ENCODE measurements at regions not wholly inside any gene's neighbourhood (a gene's known extent, or its start where the extent isn't known, plus 50 kb on each side); places are given as distances from the start of the nearest gene placed in this dataset.

GRCh38 chr6:6785163-6785521 lies 196.6 kb downstream of the LY86 start:
- Histone ChIP-seq H3K4me3 (no peak overlapping the region), H3K27me3 (no peaks in the 10 kb centered on the region), H3K36me3 (no peaks in the 10 kb centered on the region), H3K4me1 (peaks cover 5 to 15% (median 8%) of the 10 kb centered on the region in 3 donors), H3K9me3 (no peaks in the 10 kb centered on the region), H3K27ac (peak overlapping the region in 2 of 4 donors; percentile 6 to 58)
- FAIRE-seq (no peak), ATAC-seq (peak; percentile 85 to 95 (median 92)), DNase-seq (peak in 4 of 6 donors; percentile 55 to 72 (median 67))
- TF ChIP-seq CTCF (IDR thresholded peaks at IDR 0.05): no peak
- WGBS, 2 donors: 24 to 37% methylated on average over 5 of the region's 5 CpGs
- intact Hi-C loops (cut with DNase I): no loop called here

GRCh38 chr6:6788394-6789032 lies 200.0 kb downstream of the LY86 start:
- ATAC-seq: peak; percentile 56 to 81 (median 76)
- H3K27ac ChIP-seq: no peak overlapping the region
- peaks cover 5 to 12% (median 8%) of the 10 kb centered on the region in 3 donors for H3K4me1 ChIP-seq
- peak in 1 of 6 donors; percentile 47 for DNase-seq
- no peaks in the 10 kb centered on the region for H3K9me3 ChIP-seq
- H3K27me3 ChIP-seq: no peaks in the 10 kb centered on the region
- 57 to 64% methylated on average over 4 of the region's 4 CpGs for WGBS, 2 donors
- FAIRE-seq: no peak
- TF ChIP-seq CTCF (IDR thresholded peaks at IDR 0.05): peak in 3 of 4 donors; percentile 5 to 45 (median 30)
- intact Hi-C loops (cut with DNase I): no loop called here
- no peak overlapping the region for H3K4me3 ChIP-seq
- no peaks in the 10 kb centered on the region for H3K36me3 ChIP-seq

- peaks cover 0 to 3% (median 0%) of the 10 kb centered on the region in 3 donors for H3K4me1 ChIP-seq
- no peak overlapping the region for H3K4me3 ChIP-seq
- no peak for TF ChIP-seq CTCF (IDR thresholded peaks at IDR 0.05)
- H3K9me3 ChIP-seq: no peaks in the 10 kb centered on the region
- H3K27ac ChIP-seq: no peak overlapping the region
- WGBS, 2 donors: 89 to 95% methylated on average over 5 of the region's 5 CpGs
- FAIRE-seq (no peak), ATAC-seq (no peak), DNase-seq (no peak)
- H3K27me3 ChIP-seq: no peaks in the 10 kb centered on the region
- intact Hi-C loops (cut with DNase I): no loop called here
- H3K36me3 ChIP-seq: no peaks in the 10 kb centered on the region
Observed at GRCh38 chr6:6790393-6790792, 201.9 kb downstream of the LY86 start.

- no peaks in the 10 kb centered on the region for H3K27me3 ChIP-seq
- FAIRE-seq (no peak), ATAC-seq (no peak), DNase-seq (no peak)
- intact Hi-C loops (cut with DNase I): no loop called here
- no peak overlapping the region for H3K4me3 ChIP-seq
- no peaks in the 10 kb centered on the region for H3K9me3 ChIP-seq
- no peaks in the 10 kb centered on the region for H3K36me3 ChIP-seq
- TF ChIP-seq CTCF (IDR thresholded peaks at IDR 0.05): no peak
- H3K4me1 ChIP-seq: no peaks in the 10 kb centered on the region
- H3K27ac ChIP-seq: no peak overlapping the region
- WGBS, 2 donors: 85 to 88% methylated on average over 3 of the region's 3 CpGs
Observed at GRCh38 chr6:6790891-6791290, 202.4 kb downstream of the LY86 start.

Data from pancreas (tissue), 10 donors.